NCI-H460 (cell line): ENCODE measurements at regions not wholly inside any gene's neighbourhood (a gene's known extent, or its start where the extent isn't known, plus 50 kb on each side); places are given as distances from the start of the nearest gene placed in this dataset.

Experiments
- DNase-seq: peaks from one replicate; pipeline ENCODE4 v3.0.0-alpha.2; 2016; ENCODE audit warnings: low read depth; ENCODE audit errors: extremely low read depth

GRCh38 chr5:109944461-109944860, 254.7 kb downstream of the MAN2A1 start:
- no peak for DNase-seq

GRCh38 chr5:109945097-109945678, 255.5 kb downstream of the MAN2A1 start:
- DNase-seq: no peak

- no peak for DNase-seq
These were observed 256.2 kb downstream of the MAN2A1 start for GRCh38 chr5:109945723-109946480.

GRCh38 chr5:109946610-109947009, 256.9 kb downstream of the MAN2A1 start:
- no peak for DNase-seq

GRCh38 chr5:109947667-109948066, 257.9 kb downstream of the MAN2A1 start:
- no peak for DNase-seq

- no peak for DNase-seq
These were observed 260.9 kb downstream of the MAN2A1 start for GRCh38 chr5:109950634-109951033.

GRCh38 chr5:109951348-109951747, 261.6 kb downstream of the MAN2A1 start:
- DNase-seq: no peak

GRCh38 chr5:109951758-109952157, 262.0 kb downstream of the MAN2A1 start:
- no peak for DNase-seq

- no peak for DNase-seq
These were observed 264.0 kb downstream of the MAN2A1 start for GRCh38 chr5:109953761-109954160.

- DNase-seq: no peak
These were observed 267.2 kb downstream of the MAN2A1 start for GRCh38 chr5:109956884-109957283.

- DNase-seq: no peak
These were observed 268.4 kb downstream of the MAN2A1 start for GRCh38 chr5:109958082-109958481.

GRCh38 chr5:109959652-109960051, 269.9 kb downstream of the MAN2A1 start:
- no peak for DNase-seq

- DNase-seq: no peak
These were observed 272.0 kb downstream of the MAN2A1 start for GRCh38 chr5:109961751-109962150.

- no peak for DNase-seq
These were observed 273.3 kb downstream of the MAN2A1 start for GRCh38 chr5:109962882-109963603.

- no peak for DNase-seq
These were observed 274.4 kb downstream of the MAN2A1 start for GRCh38 chr5:109964136-109964535.

- no peak for DNase-seq
These were observed 275.9 kb downstream of the MAN2A1 start for GRCh38 chr5:109965634-109966033.

- no peak for DNase-seq
These were observed 282.2 kb downstream of the MAN2A1 start for GRCh38 chr5:109971968-109972367.

- DNase-seq: no peak
These were observed 292.3 kb downstream of the MAN2A1 start for GRCh38 chr5:109981979-109982378.

- no peak for DNase-seq
These were observed 293.3 kb downstream of the MAN2A1 start for GRCh38 chr5:109982966-109983534.

GRCh38 chr5:109986726-109987125, 297.0 kb downstream of the MAN2A1 start:
- no peak for DNase-seq

- DNase-seq: no peak
These were observed 297.6 kb downstream of the MAN2A1 start for GRCh38 chr5:109987355-109987754.
